ENCODE measurements at regions not wholly inside any gene's neighbourhood (a gene's known extent, or its start where the extent isn't known, plus 50 kb on each side); places are given as distances from the start of the nearest gene placed in this dataset.

- TF ChIP-seq CTCF (IDR thresholded peaks at IDR 0.05): no peak
These were observed 76.7 kb upstream of the FST start for GRCh38 chr5:53403758-53404157.

- TF ChIP-seq CTCF (IDR thresholded peaks at IDR 0.05): no peak
These were observed 75.0 kb upstream of the FST start for GRCh38 chr5:53405396-53405795.

GRCh38 chr5:53406630-53407316 lies 73.7 kb upstream of the FST start:
- TF ChIP-seq CTCF (IDR thresholded peaks at IDR 0.05): no peak

- TF ChIP-seq CTCF (IDR thresholded peaks at IDR 0.05): no peak
These were observed 73.1 kb upstream of the FST start for GRCh38 chr5:53407373-53407772.

GRCh38 chr5:53411388-53411787 lies 69.0 kb upstream of the FST start:
- TF ChIP-seq CTCF (IDR thresholded peaks at IDR 0.05): no peak

- no peak for TF ChIP-seq CTCF (IDR thresholded peaks at IDR 0.05)
These were observed 64.2 kb upstream of the FST start for GRCh38 chr5:53416144-53416738.

- no peak for TF ChIP-seq CTCF (IDR thresholded peaks at IDR 0.05)
These were observed 62.0 kb upstream of the FST start for GRCh38 chr5:53418409-53418808.

Measured in LNCAP (cell line).